Liver (tissue), 7 donors: ENCODE measurements at regions not wholly inside any gene's neighbourhood (a gene's known extent, or its start where the extent isn't known, plus 50 kb on each side); places are given as distances from the start of the nearest gene placed in this dataset.

Source experiments
- DNase-seq: peaks from one replicate; pipeline ENCODE4 v3.0.0-alpha.2; 2017; ENCODE audit warnings: low spot score
- H3K27ac ChIP-seq, 2 donors: one replicate each; pipeline ENCODE4 v1.7.0; 2013; ENCODE audit warnings: inconsistent platforms in 2 of 2, low read length in 2 of 2, control low read depth in 1 of 2, low read depth in 1 of 2, mild to moderate bottlenecking in 1 of 2
- H3K27me3 ChIP-seq, 4 donors: one replicate each; pipeline versions ENCODE4 v1.6.1 to v1.7.0; 2013; ENCODE audit warnings: low read length in 3 of 4, inconsistent platforms in 1 of 4, mild to moderate bottlenecking in 1 of 4, moderate library complexity in 1 of 4; ENCODE audit not compliant: control insufficient read depth in 4 of 4, insufficient read depth in 4 of 4
- H3K36me3 ChIP-seq, 4 donors: one replicate each; pipeline versions ENCODE4 v1.6.1 to v1.7.0; 2013; ENCODE audit warnings: low read length in 3 of 4, mild to moderate bottlenecking in 3 of 4, low read depth in 1 of 4, moderate library complexity in 1 of 4; ENCODE audit not compliant: control insufficient read depth in 4 of 4, insufficient read depth in 3 of 4
- H3K4me1 ChIP-seq, 4 donors: one replicate each; pipeline versions ENCODE4 v1.6.1 to v1.7.0; 2013; ENCODE audit warnings: low read length in 3 of 4, mild to moderate bottlenecking in 3 of 4, moderate library complexity in 1 of 4; ENCODE audit not compliant: control insufficient read depth in 4 of 4, insufficient read depth in 4 of 4
- H3K4me3 ChIP-seq, 3 donors: one replicate each; pipeline versions ENCODE4 v1.6.1 to v1.7.0; 2013; ENCODE audit warnings: low read length in 3 of 3, control low read depth in 1 of 3, low read depth in 1 of 3, mild to moderate bottlenecking in 1 of 3
- H3K9ac ChIP-seq, 2 donors: one replicate each; pipeline ENCODE4 v1.7.0; 2013; ENCODE audit warnings: low read length in 2 of 2, mild to moderate bottlenecking in 2 of 2, moderate library complexity in 2 of 2, control low read depth in 1 of 2, low read depth in 1 of 2
- H3K9me3 ChIP-seq, 4 donors: one replicate each; pipeline versions ENCODE4 v1.6.1 to v1.7.0; 2013; ENCODE audit warnings: low read length in 3 of 4; ENCODE audit not compliant: control insufficient read depth in 4 of 4
- ATF3 ChIP-seq: IDR thresholded peaks from 2 replicates; pipeline ENCODE4 v1.6.1; 2016; ENCODE audit warnings: antibody characterized with exemption
- EGR1 ChIP-seq, 2 donors: IDR thresholded peaks; 2 replicates each; pipeline ENCODE4 v1.6.1; 2016 to 2018; ENCODE audit warnings: antibody characterized with exemption in 2 of 2, low read depth in 2 of 2
- FOXA1 ChIP-seq: IDR thresholded peaks from 2 replicates; pipeline ENCODE4 v1.6.1; 2016; ENCODE audit warnings: antibody characterized with exemption
- FOXA2 ChIP-seq: IDR thresholded peaks from 2 replicates; pipeline ENCODE4 v1.6.1; 2016; ENCODE audit warnings: antibody characterized with exemption
- GABPA ChIP-seq, 2 donors: IDR thresholded peaks in 1 of 2; conservative IDR thresholded peaks in 1 of 2; 2 replicates each; pipeline ENCODE4 v1.6.1; 2016; ENCODE audit warnings: antibody characterized with exemption in 2 of 2, mild to moderate bottlenecking in 1 of 2, moderate library complexity in 1 of 2
- HNF4A ChIP-seq, 2 donors: conservative IDR thresholded peaks; 2 replicates each; pipeline ENCODE4 v1.6.1; 2016; ENCODE audit warnings: antibody characterized with exemption in 2 of 2, mild to moderate bottlenecking in 2 of 2
- HNF4G ChIP-seq: IDR thresholded peaks from 2 replicates; pipeline ENCODE4 v1.6.1; 2016; ENCODE audit warnings: antibody characterized with exemption
- JUND ChIP-seq, 2 donors: IDR thresholded peaks; 2 replicates each; pipeline ENCODE4 v1.6.1; 2016; ENCODE audit warnings: antibody characterized with exemption in 2 of 2
- MAX ChIP-seq: IDR thresholded peaks from 2 replicates; pipeline ENCODE4 v1.6.1; 2016; ENCODE audit warnings: antibody characterized with exemption
- NR2F2 ChIP-seq: IDR thresholded peaks from 2 replicates; pipeline ENCODE4 v1.6.1; 2016; ENCODE audit warnings: antibody characterized with exemption
- RAD21 ChIP-seq, 2 donors: IDR thresholded peaks; 2 replicates each; pipeline ENCODE4 v1.6.1; 2016; ENCODE audit warnings: antibody characterized with exemption in 2 of 2, mild to moderate bottlenecking in 2 of 2
- REST ChIP-seq: IDR thresholded peaks from 2 replicates; pipeline ENCODE4 v1.6.1; 2016; ENCODE audit warnings: antibody characterized with exemption, mild to moderate bottlenecking
- RXRA ChIP-seq, 2 donors: IDR thresholded peaks; 2 replicates each; pipeline ENCODE4 v1.6.1; 2017 to 2018; ENCODE audit warnings: antibody characterized with exemption in 2 of 2, mild to moderate bottlenecking in 1 of 2
- SP1 ChIP-seq: IDR thresholded peaks from 2 replicates; pipeline ENCODE4 v1.6.1; 2018; ENCODE audit warnings: antibody characterized with exemption, mild to moderate bottlenecking
- TAF1 ChIP-seq: conservative IDR thresholded peaks from 2 replicates; pipeline ENCODE4 v1.6.1; 2016; ENCODE audit warnings: antibody characterized with exemption, mild to moderate bottlenecking
- YY1 ChIP-seq: IDR thresholded peaks from 2 replicates; pipeline ENCODE4 v1.6.1; 2016; ENCODE audit warnings: antibody characterized with exemption, mild to moderate bottlenecking
- ZBTB33 ChIP-seq: IDR thresholded peaks from 2 replicates; pipeline ENCODE4 v1.6.1; 2016; ENCODE audit warnings: antibody characterized with exemption
- WGBS: extraction: QIAGEN DNeasy Blood & Tissue Kit; methylation state at CpG from one replicate; pipeline ENCODE4 v1.1.7; 2013; 5-methylcytosine and 5-hydroxymethylcytosine counted together
- donor health status: healthy.
- donor health status: healthy.
- donor health status: healthy.
- donor health status: healthy.

GRCh38 chr13:84129966-84130365 lies 247.7 kb upstream of the SLITRK1 start:
- H3K4me3 ChIP-seq = no peak overlapping the region
- no peak overlapping the region for H3K27ac ChIP-seq
- no peaks in the 10 kb centered on the region for H3K27me3 ChIP-seq
- H3K4me1 ChIP-seq = no peaks in the 10 kb centered on the region
- no peaks in the 10 kb centered on the region for H3K36me3 ChIP-seq
- TF ChIP-seq RAD21 (IDR thresholded peaks at IDR 0.05) = no peak
- no peak for TF ChIP-seq SP1
- no peak for TF ChIP-seq EGR1 (IDR thresholded peaks at IDR 0.05; ENCODE audit: low read depth in 2 of 2)
- TF ChIP-seq NR2F2 = no peak
- TF ChIP-seq JUND (IDR thresholded peaks at IDR 0.05) = no peak
- TF ChIP-seq MAX = no peak
- TF ChIP-seq ZBTB33 = no peak
- TF ChIP-seq YY1 = no peak
- no peaks in the 10 kb centered on the region for H3K9me3 ChIP-seq
- H3K9ac ChIP-seq = no peak overlapping the region
- DNase-seq = no peak
- 73% methylated on average over 2 of the region's 2 CpGs for WGBS

- 92% methylated on average over 8 of the region's 8 CpGs for WGBS
- H3K9ac ChIP-seq = no peak overlapping the region
- no peaks in the 10 kb centered on the region for H3K36me3 ChIP-seq
- DNase-seq = no peak
- no peaks in the 10 kb centered on the region for H3K4me1 ChIP-seq
- H3K27ac ChIP-seq = no peak overlapping the region
- no peak overlapping the region for H3K4me3 ChIP-seq
- TF ChIP-seq TAF1 = no peak
- no peaks in the 10 kb centered on the region for H3K9me3 ChIP-seq
- H3K27me3 ChIP-seq = no peaks in the 10 kb centered on the region
Observed at GRCh38 chr13:84127597-84128128, 245.4 kb upstream of the SLITRK1 start.

- H3K4me1 ChIP-seq = no peaks in the 10 kb centered on the region
- no peaks in the 10 kb centered on the region for H3K27me3 ChIP-seq
- no peak overlapping the region for H3K27ac ChIP-seq
- no peaks in the 10 kb centered on the region for H3K36me3 ChIP-seq
- no peaks in the 10 kb centered on the region for H3K9me3 ChIP-seq
- no peak for DNase-seq
- no peak overlapping the region for H3K4me3 ChIP-seq
- H3K9ac ChIP-seq = no peak overlapping the region
- TF ChIP-seq RAD21 (IDR thresholded peaks at IDR 0.05) (no peak), NR2F2 (no peak), FOXA1 (no peak), HNF4A (conservative IDR thresholded peaks at IDR 0.05) (no peak), TAF1 (no peak), RXRA (IDR thresholded peaks at IDR 0.05) (no peak), YY1 (no peak), JUND (IDR thresholded peaks at IDR 0.05) (no peak), HNF4G (no peak), EGR1 (IDR thresholded peaks at IDR 0.05; ENCODE audit: low read depth in 2 of 2) (no peak), FOXA2 (no peak), ATF3 (no peak), ZBTB33 (no peak), GABPA (IDR thresholded peaks at IDR 0.05 in 1 of 2, conservative IDR thresholded peaks at IDR 0.05 in 1 of 2) (no peak), REST (no peak), MAX (no peak)
- WGBS = 74% methylated on average over 7 of the region's 7 CpGs
Observed at GRCh38 chr13:84126671-84127171, 244.4 kb upstream of the SLITRK1 start.
